HepG2 (cell line): ENCODE measurements at regions not wholly inside any gene's neighbourhood (a gene's known extent, or its start where the extent isn't known, plus 50 kb on each side); places are given as distances from the start of the nearest gene placed in this dataset.

Experiments
- ATAC-seq: fragments of 200-7000 bp; cut with Tn5 transposase; 3 replicates; pipeline ENCODE4 v1.9.1; 2020; ENCODE audit warnings: mild to moderate bottlenecking, moderate library complexity
- BruUV-seq: library from RNA; stranded (reverse); fragments of 400-500 nt; replicated peaks from 2 replicates; lab custom pipeline; 2021; lab: Mats Ljungman, UMichigan
- CTCF ChIA-PET: fragments of 300-600 bp; formaldehyde crosslinking; extraction: SDS; loops from one replicate; lab custom pipeline; 2021; ENCODE audit warnings: low total read pairs, inconsistent platforms, low intra/inter-chr PET ratio; lab: Yijun Ruan, JAX
- POLR2A ChIA-PET: fragments of 350-600 bp; sonication (Branson Sonifier 250); formaldehyde crosslinking; loops from one replicate; lab custom pipeline; 2020; ENCODE audit warnings: antibody characterized with exemption, inconsistent platforms; lab: Yijun Ruan, JAX
- DNase-seq: peaks from one replicate; pipeline ENCODE4 v3.0.0-alpha.2; 2015; ENCODE audit warnings: low spot score
- FAIRE-seq: peaks from 3 replicates; lab custom pipeline; 2011; peaks lifted over from hg19 to GRCh38; lab: Jason Lieb, UNC
- H2AFZ ChIP-seq: one replicate; pipeline ENCODE4 v1.6.1; 2011; ENCODE audit warnings: low read length, inconsistent platforms
- H3K27ac ChIP-seq: fragments of 300-600 bp; 3 replicates; pipeline ENCODE4 v1.8.0; 2011; ENCODE audit warnings: mixed run types, mild to moderate bottlenecking, mixed read lengths, low read length, inconsistent platforms; ENCODE audit not compliant: insufficient read depth; ENCODE audit errors: extremely low read length
- H3K27me3 ChIP-seq, 2 experiments: fragments of 200-600 bp in 1 of 2; 2 replicates in 1 of 2; 3 replicates in 1 of 2; pipeline versions ENCODE4 v1.6.0 to v1.8.0; 2011; ENCODE audit warnings: low read length in 2 of 2, mild to moderate bottlenecking in 2 of 2, moderate library complexity in 2 of 2, inconsistent platforms in 1 of 2; ENCODE audit not compliant: insufficient read depth in 2 of 2, control insufficient read depth in 1 of 2
- H3K36me3 ChIP-seq, 2 experiments: fragments of 200-600 bp in 1 of 2; replicated peaks in 1 of 2; 2 replicates in 1 of 2; 3 replicates in 1 of 2; pipeline versions ENCODE4 v1.5.1 to v1.8.0; 2011; ENCODE audit warnings: low read length in 2 of 2, inconsistent platforms in 1 of 2; ENCODE audit not compliant: insufficient read depth in 2 of 2, control insufficient read depth in 1 of 2
- H3K4me1 ChIP-seq: 2 replicates; pipeline ENCODE4 v1.5.1; 2012; ENCODE audit warnings: low read length, inconsistent platforms; ENCODE audit not compliant: insufficient read depth
- H3K4me2 ChIP-seq: 2 replicates; pipeline ENCODE4 v1.6.0; 2011; ENCODE audit warnings: low read depth, low read length, inconsistent platforms
- H3K4me3 ChIP-seq, 3 experiments: fragments of 200-600 bp in 1 of 3; sonication (generic), shearing (Covaris generic) in 1 of 3; replicated peaks in 1 of 3; 2 replicates each; pipeline ENCODE4 v1.5.1; 2011 to 2016; ENCODE audit warnings: low read length in 3 of 3, inconsistent platforms in 2 of 3, low read depth in 2 of 3, mild to moderate bottlenecking in 2 of 3, control low read depth in 1 of 3, mixed read lengths in 1 of 3; ENCODE audit not compliant: insufficient read depth in 1 of 3
- H3K79me2 ChIP-seq: one replicate; pipeline ENCODE4 v1.6.1; 2011; ENCODE audit warnings: low read length, inconsistent platforms; ENCODE audit not compliant: insufficient read depth
- H3K9ac ChIP-seq: 2 replicates; pipeline ENCODE4 v1.6.0; 2011; ENCODE audit warnings: mild to moderate bottlenecking, low read depth, low read length, inconsistent platforms; ENCODE audit not compliant: insufficient read depth
- H3K9me3 ChIP-seq: 2 replicates; pipeline ENCODE4 v1.5.1; 2012; ENCODE audit warnings: mild to moderate bottlenecking, low read length
- H4K20me1 ChIP-seq: 2 replicates; pipeline ENCODE4 v1.6.0; 2011; ENCODE audit warnings: inconsistent platforms, mild to moderate bottlenecking, low read length, moderate library complexity; ENCODE audit not compliant: insufficient read depth
- ZNF382 ChIP-seq: sonication (generic); formaldehyde crosslinking; IDR thresholded peaks from 2 replicates; pipeline ENCODE4 v1.5.0; 2020; ENCODE audit warnings: missing genetic modification reagents, mild to moderate bottlenecking, borderline replicate concordance
- WGBS: methylation state at CpG from one replicate; pipeline ENCODE4 v1.1.6; 2017; ENCODE audit warnings: low lambda C conversion rate; 5-methylcytosine and 5-hydroxymethylcytosine counted together
- in situ Hi-C: cut with HindIII; loops from 2 replicates; pipeline ENCODE4 v1.10.0; 2017; ENCODE audit warnings: low pct_unique_long_range_greater_than_20kb; ENCODE audit not compliant: extremely low pct_ligation_motif_present
- intact Hi-C: fragments of 100-400 bp; cut with micrococcal nuclease; formaldehyde crosslinking; loops from one replicate; pipeline ENCODE4 v1.10.0; 2022; ENCODE audit not compliant: unreplicated experiment
- TF ChIP-seq, protein P1 (sequence below): IDR thresholded peaks from 2 replicates; pipeline ENCODE4 v1.6.1; 2012; ENCODE audit warnings: low read depth, low read length, improper control_type of control experiment

DNA sequence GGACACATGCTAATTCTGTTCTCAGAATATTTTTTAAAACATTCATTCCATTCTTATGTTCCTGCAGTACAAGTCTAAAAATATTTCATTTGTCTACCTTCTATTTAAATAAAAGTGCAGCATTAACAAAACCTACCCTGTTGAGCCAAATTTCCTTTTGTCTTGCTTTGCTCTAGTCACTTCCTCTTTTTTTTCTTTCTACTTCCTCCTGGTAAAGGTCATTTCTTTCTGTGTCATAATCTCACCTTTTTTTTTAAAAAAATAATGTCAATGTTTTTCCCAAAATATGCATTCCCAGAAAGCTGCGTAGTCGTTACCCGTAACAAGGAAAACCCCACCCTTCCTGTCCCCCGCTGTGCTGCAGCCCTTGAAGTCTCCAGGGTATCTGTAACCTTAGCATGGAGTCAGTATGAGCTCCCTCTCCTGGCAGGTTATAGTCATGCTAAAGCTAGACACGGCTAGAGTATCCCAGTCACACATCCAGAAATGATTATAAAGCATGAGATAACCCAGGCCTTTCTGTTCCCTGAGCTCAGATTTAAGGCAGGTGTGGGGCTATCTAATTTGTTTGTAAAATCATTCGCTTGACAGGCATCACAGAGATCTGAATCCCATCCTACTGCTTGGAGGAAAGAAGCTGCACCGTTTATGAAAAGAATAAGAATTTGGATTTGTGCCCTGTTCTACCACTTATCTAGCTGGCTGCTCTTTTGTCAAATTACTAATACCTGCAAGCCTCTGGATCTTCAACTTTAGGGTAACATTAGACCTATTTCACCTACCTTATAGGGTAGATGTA, 51.1 kb upstream of the EED start (continued):
- TF ChIP-seq, protein P1, sequence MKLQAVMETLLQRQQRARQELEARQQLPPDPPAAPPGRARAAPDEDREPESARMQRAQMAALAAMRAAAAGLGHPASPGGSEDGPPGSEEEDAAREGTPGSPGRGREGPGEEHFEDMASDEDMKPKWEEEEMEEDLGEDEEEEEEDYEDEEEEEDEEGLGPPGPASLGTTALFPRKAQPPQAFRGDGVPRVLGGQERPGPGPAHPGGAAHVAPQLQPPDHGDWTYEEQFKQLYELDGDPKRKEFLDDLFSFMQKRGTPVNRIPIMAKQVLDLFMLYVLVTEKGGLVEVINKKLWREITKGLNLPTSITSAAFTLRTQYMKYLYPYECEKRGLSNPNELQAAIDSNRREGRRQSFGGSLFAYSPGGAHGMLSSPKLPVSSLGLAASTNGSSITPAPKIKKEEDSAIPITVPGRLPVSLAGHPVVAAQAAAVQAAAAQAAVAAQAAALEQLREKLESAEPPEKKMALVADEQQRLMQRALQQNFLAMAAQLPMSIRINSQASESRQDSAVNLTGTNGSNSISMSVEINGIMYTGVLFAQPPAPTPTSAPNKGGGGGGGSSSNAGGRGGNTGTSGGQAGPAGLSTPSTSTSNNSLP: no peak
- TF ChIP-seq, all 625 proteins: peak for 47

DNA sequence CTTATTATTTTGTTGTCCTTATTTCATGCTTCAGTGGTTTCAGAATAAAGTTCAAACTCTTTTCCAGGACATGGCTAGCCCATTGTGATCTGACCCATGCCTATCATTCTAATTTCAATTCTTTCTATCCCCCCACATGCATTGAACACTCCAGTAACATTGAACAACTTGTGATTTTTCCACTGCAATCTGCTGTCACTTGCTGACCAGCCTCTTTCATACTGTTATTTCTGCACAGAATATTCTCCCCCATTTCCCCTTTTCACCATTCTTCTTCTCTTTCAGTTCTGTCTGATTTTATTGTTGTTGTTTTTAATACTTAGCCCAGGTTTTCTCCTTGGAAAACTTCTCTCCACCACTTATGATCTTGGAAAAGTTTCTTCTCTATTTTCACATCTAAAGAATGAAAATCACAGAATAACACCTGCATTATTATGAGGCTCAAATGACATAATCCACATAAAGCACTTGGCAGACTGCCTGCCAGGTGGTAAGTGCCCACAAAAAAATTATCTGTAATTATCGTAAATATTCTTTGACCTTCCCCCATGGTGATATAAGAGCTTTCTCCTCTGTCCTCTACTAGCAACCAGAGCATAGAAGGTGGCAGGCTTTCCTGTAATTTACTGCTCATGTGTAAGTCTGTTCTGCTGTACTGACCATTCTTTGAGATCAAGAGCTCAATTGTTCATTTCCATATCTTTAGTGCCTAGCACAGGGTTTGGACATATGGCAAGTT, 51.9 kb upstream of the EED start:
- TF ChIP-seq ZNF382 (CRISPR knock-in tag): no peak
- CTCF ChIA-PET: interaction anchor here (1.6 to 2.7 kb wide), 3 partner anchors 26 to 338 kb away, joined by 8 to 27 read pairs (median 15); partner anchors contain the start of gene CCDC83
- intact Hi-C loops: loop anchor here (1.0 to 2.0 kb wide), 4 partner anchors 124 to 337 kb away; partner anchors contain the start of genes CCDC83 and PICALM
- in situ Hi-C loops: no loop called here
- no peaks in the 10 kb centered on the region for H3K79me2 ChIP-seq
- peak overlapping the region; percentile 62 for H3K4me2 ChIP-seq
- no peak overlapping the region for H3K4me3 ChIP-seq
- FAIRE-seq (no peak), DNase-seq (no peak), ATAC-seq (no peak)
- no peaks in the 10 kb centered on the region for H3K27me3 ChIP-seq
- WGBS: 16% methylated on average over 1 of the region's 1 CpG
- peaks cover 9% of the 10 kb centered on the region; the same call in 1 of the 2 replicates for H3K4me1 ChIP-seq
- no peaks in the 10 kb centered on the region for H3K9me3 ChIP-seq
- POLR2A ChIA-PET: interaction anchor here (1.0 to 1.5 kb wide), 4 partner anchors 19 to 338 kb away, joined by 3 to 4 read pairs (median 4); partner anchors contain the start of gene CCDC83
- H2AFZ ChIP-seq: no peak overlapping the region
- BruUV-seq: no TSS peak
- H3K27ac ChIP-seq: no peak overlapping the region
- H3K36me3 ChIP-seq: no peaks in the 10 kb centered on the region
- H3K9ac ChIP-seq: no peak overlapping the region
- H4K20me1 ChIP-seq: no peaks in the 10 kb centered on the region
